Activated CD8-positive, alpha-beta T cell treated with anti-CD3 and anti-CD28 coated beads for 36 hours (primary cell): ENCODE measurements at regions not wholly inside any gene's neighbourhood (a gene's known extent, or its start where the extent isn't known, plus 50 kb on each side); places are given as distances from the start of the nearest gene placed in this dataset.
"Not testable (repeated sequence)": the region's sequence is repeated elsewhere in the genome, so short reads cannot be mapped to it uniquely, and the experiment has no call there.

Experiments
- ATAC-seq: fragments of 200-7000 bp; cut with Tn5 transposase; one replicate; pipeline ENCODE4 v1.10.0; 2021; ENCODE audit warnings: mild to moderate bottlenecking, moderate library complexity
- CTCF ChIA-PET: fragments of 350-600 bp; sonication (Branson Sonifier 250); formaldehyde crosslinking; loops from one replicate; lab custom pipeline; 2021; ENCODE audit warnings: antibody characterized with exemption; lab: Charles Lee
- POLR2A ChIA-PET: fragments of 350-600 bp; sonication (Branson Sonifier 250); formaldehyde crosslinking; loops from one replicate; lab custom pipeline; 2021; ENCODE audit warnings: antibody characterized with exemption; lab: Charles Lee
- DNase-seq: peaks from one replicate; pipeline ENCODE4 v3.0.0-alpha.2; 2020
- H3K27ac Mint-ChIP-seq: one replicate; pipeline ENCODE4 v1.8.0; 2021; ENCODE audit warnings: mild to moderate bottlenecking, mixed read lengths
- H3K27me3 Mint-ChIP-seq: one replicate; pipeline ENCODE4 v1.8.0; 2021; ENCODE audit warnings: mixed read lengths
- H3K36me3 Mint-ChIP-seq: one replicate; pipeline ENCODE4 v1.8.0; 2021; ENCODE audit warnings: low read depth, mixed read lengths
- H3K4me1 Mint-ChIP-seq: one replicate; pipeline ENCODE4 v1.8.0; 2021; ENCODE audit warnings: low read depth, mixed read lengths
- H3K4me3 Mint-ChIP-seq: one replicate; pipeline ENCODE4 v1.8.0; 2021; ENCODE audit warnings: mild to moderate bottlenecking, moderate library complexity, mixed read lengths
- H3K9me3 Mint-ChIP-seq: one replicate; pipeline ENCODE4 v1.8.0; 2021; ENCODE audit warnings: mixed read lengths
- intact Hi-C: fragments of 100-400 bp; cut with micrococcal nuclease; formaldehyde crosslinking; loops from one replicate; pipeline ENCODE4 v1.10.0; 2022
- TF ChIP-seq, protein P1 (sequence below): fragments of 200-600 bp; IDR thresholded peaks from one replicate; pipeline ENCODE4 v1.8.0; 2022; ENCODE audit warnings: antibody characterized with exemption, mild to moderate bottlenecking

- Mint-ChIP-seq H3K36me3 (no peaks in the 10 kb centered on the region), H3K27ac (no peak overlapping the region), H3K4me1 (no peaks in the 10 kb centered on the region), H3K27me3 (peaks cover 1% of the 10 kb centered on the region), H3K4me3 (no peak overlapping the region), H3K9me3 (no peaks in the 10 kb centered on the region)
- CTCF ChIA-PET: no interaction called here
- DNase-seq (no peak), ATAC-seq (no peak)
- POLR2A ChIA-PET: no interaction called here
- intact Hi-C loops: no loop called here
- TF ChIP-seq, protein P1, sequence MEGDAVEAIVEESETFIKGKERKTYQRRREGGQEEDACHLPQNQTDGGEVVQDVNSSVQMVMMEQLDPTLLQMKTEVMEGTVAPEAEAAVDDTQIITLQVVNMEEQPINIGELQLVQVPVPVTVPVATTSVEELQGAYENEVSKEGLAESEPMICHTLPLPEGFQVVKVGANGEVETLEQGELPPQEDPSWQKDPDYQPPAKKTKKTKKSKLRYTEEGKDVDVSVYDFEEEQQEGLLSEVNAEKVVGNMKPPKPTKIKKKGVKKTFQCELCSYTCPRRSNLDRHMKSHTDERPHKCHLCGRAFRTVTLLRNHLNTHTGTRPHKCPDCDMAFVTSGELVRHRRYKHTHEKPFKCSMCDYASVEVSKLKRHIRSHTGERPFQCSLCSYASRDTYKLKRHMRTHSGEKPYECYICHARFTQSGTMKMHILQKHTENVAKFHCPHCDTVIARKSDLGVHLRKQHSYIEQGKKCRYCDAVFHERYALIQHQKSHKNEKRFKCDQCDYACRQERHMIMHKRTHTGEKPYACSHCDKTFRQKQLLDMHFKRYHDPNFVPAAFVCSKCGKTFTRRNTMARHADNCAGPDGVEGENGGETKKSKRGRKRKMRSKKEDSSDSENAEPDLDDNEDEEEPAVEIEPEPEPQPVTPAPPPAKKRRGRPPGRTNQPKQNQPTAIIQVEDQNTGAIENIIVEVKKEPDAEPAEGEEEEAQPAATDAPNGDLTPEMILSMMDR: no peak
Observed at GRCh38 chr2:63723709-63724108, 118.0 kb upstream of the UGP2 start.

DNA sequence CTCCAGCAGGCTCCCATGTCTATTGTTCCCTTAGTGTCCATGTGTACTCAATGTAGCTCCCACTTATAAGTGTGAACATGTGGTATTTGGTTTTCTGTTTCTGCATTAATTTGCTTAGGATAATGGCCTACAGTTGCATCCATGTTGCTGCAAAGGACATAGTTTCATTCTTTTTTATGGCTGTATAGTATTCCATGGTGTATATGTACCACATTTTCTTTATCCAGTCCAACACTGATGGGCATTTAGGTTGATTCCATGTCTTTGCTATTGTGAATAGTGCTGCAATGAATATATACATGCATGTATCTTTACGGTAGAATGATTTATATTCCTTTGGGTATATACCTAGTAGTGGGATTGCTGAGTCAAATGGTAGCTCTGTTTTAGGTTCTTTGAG lies 116.5 kb upstream of the UGP2 start:
- intact Hi-C loops, H3K4me1 Mint-ChIP-seq, H3K27me3 Mint-ChIP-seq, H3K4me3 Mint-ChIP-seq, H3K9me3 Mint-ChIP-seq, H3K27ac Mint-ChIP-seq, CTCF ChIA-PET, ATAC-seq, DNase-seq, H3K36me3 Mint-ChIP-seq: not testable (repeated sequence)
- POLR2A ChIA-PET: interaction anchor here (1.4 kb wide), 1 partner anchor 69 kb away, joined by 3 read pairs; no protein-coding TSS in a partner anchor

GRCh38 chr2:63729362-63729761 lies 112.3 kb upstream of the UGP2 start:
- H3K27me3 Mint-ChIP-seq: peaks cover 2% of the 10 kb centered on the region
- ChIA-PET POLR2A (no interaction called here), CTCF (no interaction called here)
- DNase-seq (no peak), ATAC-seq (no peak)
- no peaks in the 10 kb centered on the region for H3K9me3 Mint-ChIP-seq
- intact Hi-C loops: no loop called here
- H3K36me3 Mint-ChIP-seq: no peaks in the 10 kb centered on the region
- no peak overlapping the region for H3K27ac Mint-ChIP-seq
- H3K4me3 Mint-ChIP-seq: no peak overlapping the region
- TF ChIP-seq, protein P1: no peak
- no peaks in the 10 kb centered on the region for H3K4me1 Mint-ChIP-seq

DNA sequence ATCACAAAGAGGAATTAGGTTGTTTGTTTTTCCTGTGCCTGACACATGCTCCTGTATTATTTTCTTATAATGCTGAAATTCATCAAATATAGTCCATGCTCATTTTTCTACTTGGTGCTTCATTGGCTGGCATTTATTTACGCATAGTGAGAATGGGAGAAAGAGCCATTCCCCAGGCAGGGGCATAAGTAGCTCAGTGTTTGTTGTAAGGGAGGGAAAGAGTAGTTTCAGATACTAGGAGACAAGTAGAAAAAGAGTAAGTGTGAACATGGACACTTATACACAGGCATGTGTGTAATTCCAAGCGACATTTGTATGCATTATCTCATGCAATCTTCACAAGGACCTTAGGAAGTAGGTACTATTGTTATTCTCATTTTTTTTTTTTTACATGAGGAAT lies 111.9 kb upstream of the UGP2 start:
- CTCF ChIA-PET: no interaction called here
- no peaks in the 10 kb centered on the region for H3K36me3 Mint-ChIP-seq
- DNase-seq (no peak), ATAC-seq (no peak)
- intact Hi-C loops: no loop called here
- H3K27me3 Mint-ChIP-seq: peaks cover 2% of the 10 kb centered on the region
- TF ChIP-seq, protein P1: no peak
- H3K27ac Mint-ChIP-seq: no peak overlapping the region
- no peaks in the 10 kb centered on the region for H3K4me1 Mint-ChIP-seq
- POLR2A ChIA-PET: no interaction called here
- H3K4me3 Mint-ChIP-seq: no peak overlapping the region
- H3K9me3 Mint-ChIP-seq: no peaks in the 10 kb centered on the region

- ChIA-PET CTCF (no interaction called here), POLR2A (no interaction called here)
- TF ChIP-seq, protein P1: no peak
- Mint-ChIP-seq H3K4me1 (peaks cover 4% of the 10 kb centered on the region), H3K9me3 (no peaks in the 10 kb centered on the region), H3K27me3 (peaks cover 2% of the 10 kb centered on the region), H3K27ac (no peak overlapping the region), H3K4me3 (no peak overlapping the region), H3K36me3 (no peaks in the 10 kb centered on the region)
- DNase-seq (no peak), ATAC-seq (no peak)
- intact Hi-C loops: no loop called here
Observed at GRCh38 chr2:63734510-63734909, 107.2 kb upstream of the UGP2 start.

- ATAC-seq (no peak), DNase-seq (no peak)
- Mint-ChIP-seq H3K4me1 (peaks cover 4% of the 10 kb centered on the region), H3K27me3 (peaks cover 2% of the 10 kb centered on the region), H3K4me3 (no peak overlapping the region), H3K27ac (no peak overlapping the region), H3K9me3 (no peaks in the 10 kb centered on the region), H3K36me3 (no peaks in the 10 kb centered on the region)
- TF ChIP-seq, protein P1: no peak
- intact Hi-C loops: no loop called here
- CTCF ChIA-PET: no interaction called here
- POLR2A ChIA-PET: interaction anchor here (1.0 kb wide), 1 partner anchor 8 kb away, joined by 3 read pairs; no protein-coding TSS in a partner anchor
Observed at GRCh38 chr2:63735263-63735662, 106.4 kb upstream of the UGP2 start.
